ENCODE measurements at regions not wholly inside any gene's neighbourhood (a gene's known extent, or its start where the extent isn't known, plus 50 kb on each side); places are given as distances from the start of the nearest gene placed in this dataset.
"Not testable (repeated sequence)": the region's sequence is repeated elsewhere in the genome, so short reads cannot be mapped to it uniquely, and the experiment has no call there.

GRCh38 chr3:150128126-150128525 is 157.4 kb upstream of the PFN2 start:
- no peak overlapping the region for H3K27ac ChIP-seq
- TF ChIP-seq ZFX (IDR thresholded peaks at IDR 0.05; ENCODE audit: borderline replicate concordance), result no peak
- TF ChIP-seq CTCF (IDR thresholded peaks at IDR 0.05), result no peak

GRCh38 chr3:150127011-150127490 is 156.4 kb upstream of the PFN2 start:
- TF ChIP-seq CTCF (IDR thresholded peaks at IDR 0.05), result no peak
- no peak overlapping the region for H3K27ac ChIP-seq

- H3K27ac ChIP-seq, result no peak overlapping the region
- TF ChIP-seq ZFX (IDR thresholded peaks at IDR 0.05; ENCODE audit: borderline replicate concordance) (no peak), CTCF (IDR thresholded peaks at IDR 0.05) (no peak)
Measured at GRCh38 chr3:150124142-150124541, 153.4 kb upstream of the PFN2 start.

GRCh38 chr3:150123249-150123648 is 152.6 kb upstream of the PFN2 start:
- H3K27ac ChIP-seq, result not testable (repeated sequence)

- H3K27ac ChIP-seq, result no peak overlapping the region
- TF ChIP-seq CTCF (IDR thresholded peaks at IDR 0.05) (no peak), ZFX (IDR thresholded peaks at IDR 0.05; ENCODE audit: borderline replicate concordance) (no peak)
Measured at GRCh38 chr3:150118219-150118618, 147.5 kb upstream of the PFN2 start.

GRCh38 chr3:150117076-150117475 is 146.4 kb upstream of the PFN2 start:
- H3K27ac ChIP-seq, result no peak overlapping the region
- TF ChIP-seq ZFX (IDR thresholded peaks at IDR 0.05; ENCODE audit: borderline replicate concordance) (no peak), CTCF (IDR thresholded peaks at IDR 0.05) (no peak)

- TF ChIP-seq CTCF (IDR thresholded peaks at IDR 0.05) (no peak), ZFX (IDR thresholded peaks at IDR 0.05; ENCODE audit: borderline replicate concordance) (no peak)
- H3K27ac ChIP-seq, result no peak overlapping the region
Measured at GRCh38 chr3:150116196-150116595, 145.5 kb upstream of the PFN2 start.

- TF ChIP-seq ZFX (IDR thresholded peaks at IDR 0.05; ENCODE audit: borderline replicate concordance), result no peak
- TF ChIP-seq CTCF (IDR thresholded peaks at IDR 0.05), result no peak
- no peak overlapping the region for H3K27ac ChIP-seq
Measured at GRCh38 chr3:150114873-150115540, 144.3 kb upstream of the PFN2 start.

Measured in 22Rv1 (cell line).